ENCODE measurements at regions not wholly inside any gene's neighbourhood (a gene's known extent, or its start where the extent isn't known, plus 50 kb on each side); places are given as distances from the start of the nearest gene placed in this dataset.

- DNase-seq (ENCODE audit: low spot score) (no peak), ATAC-seq (ENCODE audit: low FRiP score) (no peak)
- TF ChIP-seq, protein P1, sequence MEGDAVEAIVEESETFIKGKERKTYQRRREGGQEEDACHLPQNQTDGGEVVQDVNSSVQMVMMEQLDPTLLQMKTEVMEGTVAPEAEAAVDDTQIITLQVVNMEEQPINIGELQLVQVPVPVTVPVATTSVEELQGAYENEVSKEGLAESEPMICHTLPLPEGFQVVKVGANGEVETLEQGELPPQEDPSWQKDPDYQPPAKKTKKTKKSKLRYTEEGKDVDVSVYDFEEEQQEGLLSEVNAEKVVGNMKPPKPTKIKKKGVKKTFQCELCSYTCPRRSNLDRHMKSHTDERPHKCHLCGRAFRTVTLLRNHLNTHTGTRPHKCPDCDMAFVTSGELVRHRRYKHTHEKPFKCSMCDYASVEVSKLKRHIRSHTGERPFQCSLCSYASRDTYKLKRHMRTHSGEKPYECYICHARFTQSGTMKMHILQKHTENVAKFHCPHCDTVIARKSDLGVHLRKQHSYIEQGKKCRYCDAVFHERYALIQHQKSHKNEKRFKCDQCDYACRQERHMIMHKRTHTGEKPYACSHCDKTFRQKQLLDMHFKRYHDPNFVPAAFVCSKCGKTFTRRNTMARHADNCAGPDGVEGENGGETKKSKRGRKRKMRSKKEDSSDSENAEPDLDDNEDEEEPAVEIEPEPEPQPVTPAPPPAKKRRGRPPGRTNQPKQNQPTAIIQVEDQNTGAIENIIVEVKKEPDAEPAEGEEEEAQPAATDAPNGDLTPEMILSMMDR (IDR thresholded peaks at IDR 0.05) = no peak
Observed at GRCh38 chr16:6146356-6146755, 1048.8 kb upstream of the EEF2KMT start.

GRCh38 chr16:6144463-6144862 lies 1046.9 kb upstream of the EEF2KMT start:
- TF ChIP-seq, protein P1 (IDR thresholded peaks at IDR 0.05) = no peak
- no peak for ATAC-seq (ENCODE audit: low FRiP score)
- DNase-seq (ENCODE audit: low spot score) = no peak

GRCh38 chr16:6143020-6143419 lies 1045.4 kb upstream of the EEF2KMT start:
- ATAC-seq (ENCODE audit: low FRiP score) = no peak
- TF ChIP-seq, protein P1 (IDR thresholded peaks at IDR 0.05) = no peak
- no peak for DNase-seq (ENCODE audit: low spot score)

- TF ChIP-seq, protein P1 (IDR thresholded peaks at IDR 0.05) = no peak
- DNase-seq (ENCODE audit: low spot score) = no peak
- no peak for ATAC-seq (ENCODE audit: low FRiP score)
Observed at GRCh38 chr16:6133009-6133557, 1035.5 kb upstream of the EEF2KMT start.

- no peak for DNase-seq (ENCODE audit: low spot score)
- ATAC-seq (ENCODE audit: low FRiP score) = no peak
Observed at GRCh38 chr16:6132121-6132520, 1034.5 kb upstream of the EEF2KMT start.

DNA sequence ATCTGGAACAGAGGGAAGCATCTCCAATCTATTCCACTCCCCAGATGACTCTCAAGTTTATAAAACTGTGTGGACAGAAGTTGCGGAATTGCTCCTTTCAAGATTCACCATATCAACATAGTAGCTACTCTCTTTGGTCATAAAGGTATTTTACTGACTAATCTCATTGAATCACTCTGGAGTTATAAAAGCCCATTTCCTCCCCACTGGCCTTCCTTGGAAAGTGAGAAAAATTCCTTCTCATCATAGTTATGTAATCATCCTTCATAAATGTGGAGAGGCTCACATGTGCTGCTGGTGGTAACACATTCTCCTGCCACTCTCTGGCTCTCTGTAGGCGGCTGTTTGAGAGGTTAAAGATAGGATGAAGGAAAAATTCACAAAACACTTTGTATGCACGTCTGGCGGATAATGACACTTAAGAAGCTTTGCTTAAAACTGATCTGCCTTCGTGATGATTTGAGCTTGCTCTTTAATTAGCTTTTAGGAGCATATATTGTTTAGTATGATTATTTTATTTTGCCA lies 1034.0 kb upstream of the EEF2KMT start:
- TF ChIP-seq, protein P1 (IDR thresholded peaks at IDR 0.05) = no peak
- DNase-seq (ENCODE audit: low spot score) (no peak), ATAC-seq (ENCODE audit: low FRiP score) (no peak)

More at GRCh38 chr16:6132121-6132520, 1034.5 kb upstream of the EEF2KMT start:
- TF ChIP-seq, protein P1 (IDR thresholded peaks at IDR 0.05) = no peak
